ENCODE measurements at regions not wholly inside any gene's neighbourhood (a gene's known extent, or its start where the extent isn't known, plus 50 kb on each side); places are given as distances from the start of the nearest gene placed in this dataset.
A peak's percentile ranks its signal among the peaks of the same experiment; 100 is the strongest.

DNA sequence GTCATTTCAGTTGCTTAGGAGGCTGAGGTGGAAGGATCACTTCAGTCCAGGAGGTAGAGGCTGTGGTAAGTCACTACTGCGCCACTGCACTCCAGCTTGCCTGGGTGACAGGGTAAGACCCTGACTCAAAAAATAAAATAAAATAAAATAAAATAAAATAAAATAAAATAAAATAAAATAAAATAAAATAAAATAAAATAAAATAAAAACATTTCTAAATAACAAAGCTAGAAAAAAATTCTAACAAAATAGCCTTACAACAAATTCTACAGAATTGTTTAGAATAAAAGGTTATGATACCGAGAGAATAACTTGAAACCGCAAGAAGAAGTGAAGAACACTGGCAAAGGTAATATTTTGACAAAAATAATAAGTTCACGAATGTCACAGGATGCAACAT is 794.3 kb downstream of the NR2F2 start:
- no peak for DNase-seq

DNA sequence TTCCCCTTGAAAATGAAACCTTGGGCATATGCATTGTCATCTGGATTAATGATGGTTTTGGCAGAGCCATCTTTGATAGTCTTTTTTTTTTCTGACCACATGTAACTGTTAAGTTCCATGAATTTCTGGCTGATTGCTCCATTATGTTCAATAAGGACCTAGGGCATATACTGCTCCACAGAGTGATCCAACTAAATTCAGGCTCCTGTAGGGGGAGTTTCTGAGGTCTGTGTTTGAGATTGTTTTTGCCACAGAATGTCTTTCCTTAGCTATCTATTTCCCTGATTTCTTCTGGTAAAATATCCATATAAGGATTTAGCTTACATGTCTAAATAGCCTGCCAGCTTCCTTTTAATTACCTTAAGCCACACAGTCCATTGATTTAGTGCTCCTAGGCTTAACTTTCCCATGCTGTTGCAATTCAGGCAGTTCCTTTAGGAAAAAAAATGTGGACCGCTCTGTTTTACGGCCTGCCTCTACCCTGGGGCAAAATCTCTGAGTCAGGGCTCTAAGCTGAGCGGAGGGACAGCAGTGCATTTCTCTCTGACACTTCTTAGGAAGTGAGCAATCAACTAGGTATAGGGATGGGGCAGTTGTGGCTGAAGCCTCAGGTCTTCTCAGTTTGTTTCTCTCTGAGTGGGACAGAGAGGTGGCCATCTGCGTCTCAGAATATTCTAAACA is 796.2 kb downstream of the NR2F2 start:
- DNase-seq: peak; percentile 1

DNA sequence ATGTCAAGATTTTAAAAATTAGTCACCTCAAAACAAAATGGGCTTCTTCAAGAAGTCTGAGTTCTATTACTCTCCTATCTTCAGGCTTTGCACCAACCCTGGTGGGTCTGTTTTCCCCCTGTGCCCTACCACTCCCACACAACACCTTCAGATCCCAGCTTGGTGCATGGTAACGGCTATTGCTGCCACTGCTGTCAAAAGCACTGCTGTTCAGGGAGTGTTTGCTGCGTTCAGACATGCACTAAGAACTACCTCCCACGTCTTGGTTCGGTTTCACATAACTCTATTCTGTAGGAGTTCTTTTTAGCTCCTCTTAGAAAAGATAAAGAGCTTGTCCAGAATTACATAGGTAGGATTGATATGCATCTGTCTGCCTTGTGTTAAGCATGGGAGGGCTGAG is 799.2 kb downstream of the NR2F2 start:
- DNase-seq: no peak

DNA sequence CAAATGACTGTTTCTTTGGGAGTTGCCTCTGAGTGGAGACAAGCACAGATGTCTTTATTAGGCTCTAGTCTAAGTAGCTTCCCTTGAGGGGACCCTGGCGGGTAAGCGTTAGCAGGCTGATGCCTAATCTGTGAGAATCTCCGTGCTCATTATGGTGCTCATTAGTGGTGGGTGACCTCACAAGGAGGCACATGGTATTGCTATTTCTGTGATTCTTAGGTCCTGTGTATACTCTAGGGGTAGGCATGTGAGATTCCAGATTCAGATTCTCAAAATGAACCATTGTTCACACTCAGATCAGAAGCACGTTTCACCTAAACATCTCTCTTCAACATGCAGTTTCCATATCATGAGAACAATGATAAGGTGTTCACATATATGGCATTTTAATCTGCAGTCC is 809.7 kb downstream of the NR2F2 start:
- DNase-seq: no peak

DNA sequence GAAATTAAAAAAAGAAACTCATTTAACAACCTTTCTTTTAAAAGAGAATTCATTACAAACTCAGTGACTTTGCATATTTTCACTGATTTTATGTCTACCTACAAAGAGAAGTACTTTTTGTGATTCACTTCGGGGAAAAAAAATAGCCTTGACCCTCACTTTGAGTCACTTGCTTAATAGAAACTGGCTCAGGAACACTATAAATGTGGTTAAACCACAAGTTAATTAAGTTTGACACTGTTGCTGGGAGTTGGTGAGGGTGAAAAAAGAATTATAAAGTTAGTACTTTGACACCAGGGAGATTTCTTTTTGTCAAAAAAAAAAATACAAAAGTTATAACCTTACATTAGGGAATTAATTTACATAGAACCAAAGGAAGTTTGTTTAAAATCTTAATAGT is 810.9 kb downstream of the NR2F2 start:
- no peak for DNase-seq

DNA sequence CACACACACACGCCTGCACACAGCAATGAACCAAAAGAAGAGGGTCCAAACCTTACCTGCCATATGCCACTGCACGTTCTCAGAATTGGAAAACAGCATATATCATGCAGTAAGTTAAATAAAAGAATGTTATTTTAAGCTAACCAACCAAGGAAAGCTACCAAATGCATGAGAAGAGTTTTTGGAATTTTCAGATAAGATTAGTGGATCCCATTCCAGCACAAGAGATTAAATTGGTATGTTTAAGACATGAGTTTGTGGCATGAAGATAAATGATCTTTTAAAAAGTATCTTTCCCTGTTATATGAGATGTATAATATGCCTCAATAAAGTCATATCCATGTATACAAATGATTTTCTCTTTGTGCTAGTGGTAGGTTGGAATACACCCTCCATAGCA is 811.4 kb downstream of the NR2F2 start:
- DNase-seq: no peak

DNA sequence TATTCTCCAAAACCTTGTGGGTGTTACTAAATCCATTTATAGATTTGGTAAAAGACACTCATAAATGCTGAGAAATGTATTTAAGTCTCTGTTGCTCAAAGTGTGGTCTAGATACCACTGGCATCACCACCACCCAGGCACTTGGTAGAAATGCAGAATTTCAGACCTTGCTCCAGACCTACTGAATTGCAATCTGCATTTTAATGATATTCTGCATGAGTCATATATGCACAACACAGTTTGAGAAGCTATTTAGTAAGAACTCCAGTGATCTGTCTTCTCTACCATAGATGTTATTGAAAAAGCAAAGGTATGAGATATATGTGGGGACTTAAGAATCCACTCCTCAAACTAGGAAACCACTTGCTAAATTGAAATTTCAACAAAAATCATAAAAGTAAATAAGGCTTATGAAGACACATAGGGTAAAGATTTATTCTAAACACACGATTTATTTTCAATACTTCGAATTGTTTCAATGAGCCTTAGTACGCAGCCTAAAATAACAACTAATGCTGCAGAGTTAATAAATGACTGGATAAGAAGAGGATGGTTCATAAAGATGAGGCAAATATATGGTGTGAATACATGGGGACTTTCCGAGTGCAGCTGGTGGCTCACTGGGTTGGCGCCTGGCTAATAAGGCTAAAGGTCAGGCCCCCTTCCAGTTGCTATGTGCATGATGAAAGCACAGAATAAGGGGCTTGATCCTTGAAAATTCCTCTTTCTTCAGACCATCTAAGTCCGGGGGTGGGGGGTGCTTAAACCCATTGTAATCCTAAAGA is 813.3 kb downstream of the NR2F2 start:
- no peak for DNase-seq

DNA sequence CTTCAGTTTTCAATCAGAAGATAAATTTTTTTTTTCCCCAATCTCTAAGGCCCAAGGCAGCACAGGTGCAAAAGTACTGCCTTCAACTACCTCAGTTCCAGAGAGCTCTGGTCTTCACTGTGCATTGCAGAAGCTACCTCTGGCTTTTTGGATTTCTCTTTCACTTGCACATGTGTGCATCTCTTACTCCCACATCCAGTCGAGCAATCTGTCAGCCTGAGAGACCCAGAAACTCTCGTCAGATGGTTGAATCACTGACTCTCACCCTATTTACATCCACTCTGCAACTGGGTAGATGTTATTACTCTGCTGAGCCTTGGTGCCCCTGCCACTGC is 813.8 kb downstream of the NR2F2 start:
- no peak for DNase-seq

DNA sequence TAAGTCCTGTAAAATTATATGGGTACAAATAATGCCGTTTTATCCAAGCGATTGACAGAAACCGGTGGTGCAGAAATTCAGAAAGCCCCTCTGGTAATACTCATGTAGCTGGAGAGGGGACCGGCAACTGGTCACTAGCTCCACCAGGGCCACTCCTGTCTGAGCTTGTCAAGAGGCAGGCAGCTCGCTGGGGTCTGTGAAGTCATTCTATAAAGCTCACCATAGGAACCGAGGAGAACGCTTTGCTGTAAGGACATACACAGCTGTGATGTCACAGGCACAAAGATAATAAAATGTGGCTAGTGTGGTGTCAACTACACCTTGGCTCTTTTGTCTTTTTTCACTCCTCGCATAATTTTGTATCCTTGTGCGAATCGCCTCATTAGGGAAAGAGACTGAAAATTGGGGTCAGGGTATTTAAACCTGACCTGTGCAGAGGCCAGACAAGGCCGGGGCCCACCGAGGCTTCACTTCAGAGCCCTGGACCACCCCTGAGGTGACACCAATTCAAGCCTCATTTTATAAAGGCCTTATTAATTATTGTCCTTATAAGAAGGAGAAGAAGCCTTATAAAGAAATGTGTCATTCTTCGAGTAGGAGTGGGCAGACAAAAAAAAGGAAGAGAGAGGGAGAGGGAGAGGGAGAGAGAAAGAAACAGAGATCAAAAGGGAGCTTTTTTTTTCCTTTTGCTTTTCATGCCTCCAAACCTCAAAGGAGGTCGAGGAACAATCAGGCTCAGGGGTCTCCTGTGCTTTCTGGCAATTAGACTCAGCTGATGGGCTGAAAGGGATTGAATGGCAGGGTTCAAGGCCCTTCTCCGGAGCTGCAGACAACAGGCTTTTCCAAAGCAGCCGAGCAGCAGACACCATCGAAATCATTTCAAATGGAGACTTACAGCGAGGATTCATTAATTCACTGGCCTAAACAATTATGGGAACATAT is 813.3 kb upstream of the ARRDC4 start:
- no peak for DNase-seq

DNA sequence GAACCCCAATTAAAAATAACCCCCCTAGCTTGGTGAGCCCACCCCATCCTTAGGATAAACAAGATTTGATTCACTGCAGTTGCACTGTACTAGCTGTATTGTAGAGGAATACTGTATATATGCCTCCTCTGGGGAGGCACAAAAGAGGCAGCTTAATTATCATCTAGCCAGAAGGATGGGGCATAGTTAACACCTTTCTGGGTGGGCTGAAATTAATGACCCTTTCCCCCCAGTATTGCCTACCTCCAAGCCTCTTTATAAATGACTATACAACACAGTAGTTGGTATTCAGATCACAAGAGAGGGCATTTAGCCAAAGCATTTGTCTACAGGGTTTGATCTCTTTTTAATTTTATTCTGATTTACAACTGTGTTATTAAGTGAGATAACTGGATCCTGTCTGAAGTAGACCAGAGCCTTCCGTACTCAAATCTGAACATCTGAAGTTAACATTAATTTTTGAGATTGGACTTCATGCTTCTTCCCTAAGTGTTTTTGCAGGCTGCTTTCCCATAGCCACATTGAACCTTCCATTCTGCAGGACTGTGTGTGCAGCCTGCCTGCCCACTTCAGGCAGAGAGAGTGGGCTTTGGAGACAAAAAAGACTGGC is 807.0 kb upstream of the ARRDC4 start:
- DNase-seq: no peak

DNA sequence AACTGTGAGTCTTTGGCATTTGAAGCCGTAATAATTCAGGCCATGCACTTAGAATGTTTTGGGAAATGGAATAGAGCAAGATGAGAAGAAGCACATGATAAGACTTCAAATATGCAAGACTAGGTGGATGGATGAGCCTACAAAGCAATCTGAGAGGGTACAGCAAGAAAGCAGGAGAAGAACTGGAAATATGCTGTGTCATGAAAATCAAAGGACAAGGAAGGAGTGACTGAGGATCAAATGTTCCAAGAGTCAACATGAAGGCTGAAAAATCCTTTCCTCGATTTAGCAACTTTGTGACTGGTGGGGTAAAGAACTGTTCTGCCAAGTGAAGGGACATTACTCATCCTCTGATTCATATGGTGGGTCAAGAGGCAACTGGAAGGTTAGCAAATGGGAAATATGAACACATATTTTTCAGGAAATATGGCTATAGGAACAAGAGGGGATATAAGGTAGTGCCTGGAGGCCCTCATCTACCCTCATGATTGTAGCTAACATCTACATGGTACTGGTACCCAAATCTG is 803.7 kb upstream of the ARRDC4 start:
- no peak for DNase-seq

DNA sequence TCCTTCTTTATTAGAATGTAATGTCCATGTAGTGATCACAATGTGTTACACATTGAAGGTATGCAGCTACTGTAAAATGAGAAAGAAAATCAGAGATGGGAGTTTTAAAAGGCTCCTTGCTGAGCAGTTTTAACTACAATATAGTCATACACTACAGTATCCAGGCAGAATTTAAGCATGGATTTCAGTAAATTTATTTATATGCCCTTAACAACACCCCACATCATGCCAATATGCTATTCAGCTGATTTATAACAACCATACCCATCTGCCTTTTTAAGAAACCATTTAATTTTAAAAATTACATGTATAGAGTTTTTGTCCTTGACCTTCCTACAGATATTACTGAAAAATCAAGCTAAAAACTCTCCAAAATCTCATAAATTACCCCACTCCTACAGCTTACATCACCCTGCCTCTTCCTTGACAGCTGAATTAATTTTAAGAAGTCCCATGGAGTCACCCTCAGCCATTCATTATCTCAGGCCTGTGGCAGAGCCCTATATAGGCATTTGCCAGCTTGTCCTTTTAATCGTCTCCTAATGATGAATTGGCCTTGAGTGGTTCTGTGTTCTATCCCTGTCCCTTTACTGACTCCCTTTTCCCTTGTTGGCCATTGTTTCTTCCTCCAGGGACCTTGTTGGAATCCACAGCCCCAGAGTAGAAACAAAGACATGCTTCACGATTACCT is 797.6 kb upstream of the ARRDC4 start:
- no peak for DNase-seq

DNA sequence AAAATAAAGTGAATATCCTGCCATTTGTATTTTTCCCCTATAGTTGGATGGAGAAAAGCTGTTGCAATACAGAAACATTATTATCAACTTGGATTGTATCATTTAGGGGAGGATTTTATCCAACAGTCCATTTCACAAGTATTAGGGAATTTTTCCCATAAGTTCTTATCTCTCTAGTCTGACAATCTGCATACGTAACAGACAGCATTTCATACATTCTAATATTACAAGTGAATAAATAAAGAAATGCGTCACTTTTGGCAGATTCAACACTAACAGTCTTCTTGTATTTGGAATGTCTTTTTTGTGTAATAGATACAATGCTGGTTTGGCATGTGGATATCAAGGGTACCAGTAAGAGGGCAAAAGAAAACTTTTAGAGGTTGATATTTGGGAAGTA is 795.3 kb upstream of the ARRDC4 start:
- DNase-seq: no peak

DNA sequence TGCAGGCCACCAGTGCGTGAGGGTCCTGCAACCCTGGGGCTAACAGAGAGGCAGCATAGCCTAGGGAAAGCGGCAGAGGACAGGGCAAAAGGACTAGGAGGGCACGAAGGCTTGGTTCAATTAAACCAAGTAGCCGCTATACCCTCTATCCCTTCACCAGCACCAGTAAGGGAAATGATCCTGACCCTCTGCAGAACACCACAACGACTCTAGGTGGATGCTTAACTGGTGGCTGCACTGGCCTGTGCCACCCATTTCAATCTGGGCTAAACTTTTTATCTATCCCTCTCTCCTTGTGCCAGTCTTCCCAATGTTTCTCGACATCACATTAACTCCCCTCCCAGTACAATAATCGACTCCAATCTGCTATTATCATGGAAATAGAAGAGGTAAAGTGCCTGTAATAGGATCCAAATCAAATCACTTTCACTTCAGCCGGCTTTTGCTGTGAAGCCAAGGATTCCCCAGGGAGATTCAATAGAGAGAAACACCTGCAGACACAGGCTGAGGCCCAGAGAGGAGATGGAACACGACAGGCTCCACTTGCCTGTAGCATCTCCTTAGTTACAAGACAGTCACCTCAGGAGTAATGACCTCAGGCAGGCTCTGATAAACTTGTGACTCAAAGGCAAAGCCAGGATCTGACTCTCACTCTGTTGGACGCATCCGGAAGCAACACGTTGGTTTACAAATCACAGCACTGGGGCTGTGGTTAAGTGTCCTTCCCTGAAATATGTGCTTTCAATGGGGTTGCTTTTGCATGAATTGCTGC is 791.6 kb upstream of the ARRDC4 start:
- DNase-seq: no peak

DNA sequence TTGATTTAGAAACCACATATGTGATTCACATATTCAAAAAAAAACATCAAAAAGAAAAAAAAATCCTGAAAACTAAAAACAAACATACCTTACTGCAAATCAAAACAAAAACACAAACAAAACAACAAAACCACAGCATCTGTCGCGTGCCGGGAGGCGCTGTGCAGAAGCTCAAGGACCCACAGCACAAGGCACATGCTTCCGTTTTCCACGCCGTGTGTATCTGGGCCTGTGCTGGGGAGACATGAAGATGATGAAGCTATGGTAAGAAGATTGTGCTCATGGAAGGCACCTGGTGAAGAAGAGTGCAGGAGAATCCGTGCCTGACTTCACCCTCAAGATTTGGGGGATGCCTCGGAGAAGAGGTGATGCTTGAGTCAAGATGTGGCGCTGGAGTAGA is 788.9 kb upstream of the ARRDC4 start:
- DNase-seq: no peak

DNA sequence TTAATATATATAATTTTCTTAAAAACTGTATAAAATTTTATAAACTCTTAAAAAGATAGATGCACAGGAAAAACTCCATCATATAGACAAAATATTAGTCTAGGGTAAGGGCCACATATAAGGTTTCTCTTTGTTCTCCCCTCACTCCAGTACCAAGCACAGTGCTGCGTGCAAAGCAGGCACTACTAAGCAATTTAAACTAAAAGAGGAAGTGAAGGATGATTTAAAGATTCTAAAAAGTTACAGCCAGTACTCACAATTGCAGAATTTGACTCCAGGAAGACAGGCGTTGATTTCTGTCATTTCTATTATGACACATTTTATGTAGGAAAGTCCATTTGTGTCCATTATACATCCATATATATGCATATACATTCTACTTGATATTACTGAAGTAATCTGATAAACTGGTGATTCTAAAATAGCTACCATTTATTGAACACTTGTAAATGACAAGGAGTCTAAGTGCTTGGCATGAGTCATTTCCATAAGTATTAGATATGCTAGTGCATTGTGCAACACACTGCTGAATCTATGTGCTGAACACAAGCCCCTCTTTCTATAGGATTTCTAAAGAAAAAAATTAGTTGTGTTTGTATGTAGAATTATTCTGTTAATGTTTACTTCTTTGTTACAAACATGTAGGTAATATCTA is 785.5 kb upstream of the ARRDC4 start:
- no peak for DNase-seq

DNA sequence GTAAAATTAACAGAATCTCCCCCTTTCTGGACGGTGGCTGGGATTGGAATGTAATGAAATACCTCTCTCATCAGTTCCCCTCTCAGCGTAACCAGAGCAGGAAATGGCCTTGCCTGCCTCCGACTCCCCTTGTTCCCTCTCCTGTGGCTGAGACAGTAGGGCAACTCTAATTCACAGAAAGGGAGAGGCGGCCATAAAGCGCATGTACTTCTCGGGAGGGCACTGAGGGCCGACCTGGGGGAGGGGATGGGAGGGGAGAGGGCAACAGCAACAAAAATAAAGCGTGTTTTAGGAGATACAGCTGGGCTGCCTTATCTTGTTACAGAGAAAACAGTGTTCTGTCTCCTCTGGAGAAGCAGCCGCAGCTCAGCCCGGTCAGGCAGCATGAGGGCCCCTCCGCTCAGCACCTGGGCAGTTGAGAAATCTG is 783.3 kb upstream of the ARRDC4 start:
- no peak for DNase-seq

DNA sequence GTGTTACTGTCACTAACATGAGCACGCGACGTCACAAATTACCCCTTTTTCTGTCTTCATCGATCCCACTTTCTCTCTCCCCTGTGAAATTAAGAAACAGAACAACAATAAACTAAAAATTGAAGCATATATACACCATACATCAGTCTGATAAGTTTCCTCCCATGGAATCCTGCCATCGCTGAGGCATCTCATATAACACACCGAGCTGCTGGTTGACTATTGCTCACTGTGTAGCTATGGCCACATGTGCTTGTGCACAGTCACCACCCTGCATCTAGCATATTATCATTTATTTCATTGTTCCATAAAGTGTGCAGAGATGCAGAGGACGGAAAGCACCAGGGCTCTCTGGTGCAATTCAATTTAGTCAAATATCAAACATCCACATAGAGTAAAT is 777.9 kb upstream of the ARRDC4 start:
- DNase-seq: no peak

DNA sequence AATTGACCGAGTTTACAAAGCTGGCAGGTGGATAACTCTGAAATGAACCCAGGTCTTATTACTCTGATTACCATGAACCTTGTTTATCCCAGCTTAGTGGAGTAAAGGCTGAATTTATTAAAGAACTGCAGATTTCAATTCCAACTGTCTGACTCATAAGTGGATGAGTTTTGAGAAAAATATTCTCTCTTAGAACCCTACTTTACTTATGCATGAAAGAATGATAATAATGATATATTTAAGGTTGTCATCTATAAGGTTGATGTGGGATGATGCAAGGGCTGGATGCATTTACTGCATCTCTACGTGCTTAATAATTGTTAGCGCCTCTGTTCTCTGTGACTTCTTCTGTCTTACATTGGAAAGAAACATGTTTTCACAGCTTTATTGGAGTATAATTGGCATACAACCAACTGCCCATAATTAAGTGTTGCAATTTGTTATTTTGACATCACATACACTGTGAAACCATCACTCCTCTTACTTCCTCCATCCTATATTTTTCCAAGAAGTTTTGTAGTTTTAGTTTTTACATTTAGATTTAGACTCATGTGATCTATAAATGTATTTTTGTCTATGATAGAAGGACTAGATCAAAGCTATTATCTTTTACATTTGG is 771.2 kb upstream of the ARRDC4 start:
- no peak for DNase-seq

DNA sequence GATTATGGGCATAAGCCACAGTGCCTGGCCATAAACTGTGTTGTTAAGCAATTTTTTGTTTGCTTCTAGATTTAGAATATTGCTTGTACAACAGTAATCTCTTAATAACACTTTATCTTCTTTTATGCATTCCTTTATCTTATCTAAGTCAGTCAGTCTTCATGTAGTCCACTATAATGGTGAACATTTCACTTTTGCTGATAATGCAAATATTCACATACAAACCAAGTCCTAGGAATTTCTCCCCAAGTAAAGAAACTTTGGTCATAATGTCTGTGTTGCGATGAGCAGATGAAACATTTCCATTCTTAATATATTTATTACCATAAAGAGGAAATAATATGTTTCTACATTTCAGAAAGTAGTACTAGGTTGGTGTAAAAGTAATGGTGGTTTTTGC is 765.8 kb upstream of the ARRDC4 start:
- DNase-seq: no peak
